GM18517 (cell line): ENCODE measurements at regions not wholly inside any gene's neighbourhood (a gene's known extent, or its start where the extent isn't known, plus 50 kb on each side); places are given as distances from the start of the nearest gene placed in this dataset.

ENCODE experiments used
- ATAC-seq: cut with Tn5 transposase; IDR thresholded peaks from one replicate; pipeline ENCODE4 v1.9.1; 2021; ENCODE audit warnings: mild to moderate bottlenecking, moderate library complexity; ENCODE audit not compliant: unreplicated experiment

DNA sequence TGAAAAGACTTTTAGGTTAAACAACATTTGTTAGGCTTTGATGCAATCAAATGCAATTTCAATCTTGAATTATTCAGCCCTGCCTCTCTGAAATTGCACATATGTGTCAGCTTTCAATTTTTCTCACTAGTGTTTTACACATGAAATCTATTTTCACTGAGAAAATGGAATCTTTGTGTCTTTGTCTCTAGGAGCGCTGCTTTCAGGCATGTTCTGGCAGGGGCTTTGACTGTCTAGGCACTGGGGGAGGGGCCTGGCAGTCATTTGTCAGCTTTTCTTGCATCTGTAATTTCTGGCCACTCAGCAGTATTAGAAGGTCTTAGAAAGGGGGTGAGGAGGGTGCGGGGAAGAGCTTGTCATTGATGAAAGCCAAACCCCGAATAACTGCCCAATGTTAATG, 264.4 kb downstream of the PTPRC start:
- ATAC-seq: no peak

DNA sequence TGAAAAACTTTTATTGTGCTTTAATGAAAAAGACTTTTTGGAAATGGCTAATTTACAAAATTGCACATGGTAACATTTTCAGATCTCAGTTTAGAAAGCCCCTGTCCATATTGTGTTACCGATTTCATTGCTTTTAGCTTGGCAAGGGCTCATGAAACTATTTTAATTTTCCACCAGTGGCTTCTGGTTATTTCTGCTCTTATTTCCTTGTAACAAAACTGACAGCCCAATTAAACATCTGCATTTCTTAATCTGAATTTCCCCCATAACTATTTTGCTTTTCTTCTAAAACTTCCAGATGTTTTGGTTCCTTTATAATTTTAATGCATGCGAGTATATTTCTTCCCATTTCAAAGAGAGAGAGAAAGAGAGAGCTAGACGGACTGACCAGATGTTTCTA, 264.8 kb downstream of the PTPRC start:
- no peak for ATAC-seq

DNA sequence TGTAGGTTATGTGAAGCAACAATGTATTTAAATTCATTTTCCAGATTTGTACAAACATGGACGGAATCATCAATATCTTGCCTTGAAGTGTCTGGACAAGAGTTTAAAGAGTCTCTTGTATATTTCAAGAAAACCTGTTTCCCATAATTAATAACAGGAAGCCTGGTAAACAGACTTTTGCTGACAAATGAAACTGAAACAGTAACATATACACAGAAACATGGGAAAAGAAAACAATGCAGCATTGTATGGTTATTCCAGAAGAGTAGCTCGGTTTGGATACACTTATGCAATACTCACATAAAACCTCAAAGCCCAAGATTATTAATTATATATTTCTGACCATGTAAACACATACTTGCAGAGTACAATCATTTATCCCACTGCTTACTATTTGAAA, 265.5 kb downstream of the PTPRC start:
- no peak for ATAC-seq

DNA sequence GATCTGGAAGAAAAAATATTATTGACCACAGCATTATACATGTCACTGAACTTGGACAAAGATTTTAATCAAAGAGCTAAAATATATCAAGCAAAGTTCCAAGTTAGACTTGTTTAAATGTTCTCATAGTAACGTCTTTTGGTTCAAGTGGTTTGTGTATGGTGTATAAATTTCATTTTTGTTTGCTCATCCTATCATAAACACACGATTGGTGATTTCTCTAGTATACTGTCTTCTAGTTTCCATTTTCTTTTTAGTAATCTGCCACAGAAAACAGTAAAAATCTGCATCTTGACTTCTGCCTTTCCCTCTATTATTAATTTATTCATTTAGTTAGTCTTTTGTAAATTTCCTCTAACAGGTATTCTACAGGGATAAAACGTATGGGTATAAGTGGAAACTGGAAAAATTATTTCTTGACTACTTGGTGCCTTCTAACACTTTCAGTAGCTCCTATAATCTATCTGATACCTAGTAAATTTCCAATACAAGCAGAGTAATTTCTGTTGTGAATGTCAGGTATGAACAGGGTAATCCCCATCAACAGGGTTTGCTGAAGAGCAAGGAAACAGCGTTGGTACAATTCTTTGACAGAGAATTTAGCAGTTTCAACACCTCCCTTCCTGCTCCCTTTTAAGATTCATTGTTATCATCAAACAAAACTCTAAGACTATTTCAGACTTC, 268.0 kb downstream of the PTPRC start:
- no peak for ATAC-seq

DNA sequence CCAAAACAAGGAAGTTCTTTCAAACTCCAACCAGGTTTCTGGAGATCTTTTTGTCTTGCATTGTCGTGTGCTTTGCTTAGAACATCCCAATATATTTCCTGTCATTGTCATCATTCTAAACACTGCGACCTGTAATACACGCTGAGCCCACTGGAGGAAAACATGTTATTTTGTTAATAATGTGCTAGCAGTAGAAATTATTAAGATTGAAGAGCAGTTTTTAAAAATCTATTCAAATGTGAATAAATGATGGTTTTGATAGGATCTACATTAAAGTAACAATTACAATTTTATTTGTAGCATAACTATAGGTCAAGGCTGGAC, 268.5 kb downstream of the PTPRC start:
- no peak for ATAC-seq

DNA sequence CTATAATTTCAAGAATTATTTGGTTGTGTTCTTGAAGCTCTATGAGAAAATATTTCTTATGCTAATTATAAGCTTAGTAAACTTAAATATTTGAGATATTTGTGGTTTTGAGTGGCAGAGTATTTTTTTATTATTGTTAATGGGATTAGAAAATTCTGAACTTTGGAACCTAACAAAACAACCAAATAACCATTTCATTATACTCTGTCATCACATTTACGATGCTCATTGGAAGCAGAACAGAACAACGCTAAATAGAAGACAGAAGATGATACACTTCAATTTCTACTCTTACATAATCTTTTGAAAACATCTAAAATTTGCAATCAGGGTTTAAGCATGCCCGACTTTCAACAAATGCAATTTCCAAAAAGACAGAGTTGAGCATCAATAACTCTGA, 270.2 kb downstream of the PTPRC start:
- no peak for ATAC-seq

DNA sequence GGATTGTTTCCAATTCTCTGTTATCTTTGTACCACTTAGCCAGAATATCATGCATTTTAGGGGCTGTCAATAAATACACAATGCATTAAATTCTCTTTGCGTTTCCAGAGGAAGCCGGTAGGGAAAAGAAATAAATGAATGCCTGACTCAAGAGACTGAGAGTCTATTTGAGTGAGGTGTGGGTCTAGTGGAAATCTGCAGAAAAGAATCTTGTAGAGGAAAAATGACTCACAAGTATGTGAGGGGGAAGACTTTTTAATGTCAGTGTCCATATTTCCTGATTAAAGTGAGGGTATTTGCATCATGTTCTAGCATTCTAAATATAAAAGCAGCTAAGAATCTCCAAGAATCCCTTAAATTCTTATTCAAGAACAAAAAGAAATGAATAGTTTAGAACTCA, 271.1 kb downstream of the PTPRC start:
- no peak for ATAC-seq

DNA sequence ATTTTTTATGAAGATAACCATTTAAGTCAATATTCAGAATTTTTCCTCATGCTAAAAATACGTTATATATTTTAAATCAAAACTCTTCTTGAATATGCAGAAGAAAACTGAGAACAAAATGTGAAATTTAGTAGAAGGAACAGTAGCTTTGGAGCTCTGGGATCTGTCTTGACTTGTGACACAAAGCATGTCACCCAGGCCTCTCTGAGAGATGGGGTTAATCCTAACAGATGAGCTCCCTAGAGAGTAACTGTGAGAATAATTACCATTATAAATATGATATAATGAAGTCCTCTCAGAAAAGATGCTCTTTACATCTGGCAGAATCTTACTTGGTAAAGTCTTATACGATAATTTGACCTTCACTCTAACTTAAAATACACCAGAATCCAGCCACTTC, 272.0 kb downstream of the PTPRC start:
- ATAC-seq: no peak

DNA sequence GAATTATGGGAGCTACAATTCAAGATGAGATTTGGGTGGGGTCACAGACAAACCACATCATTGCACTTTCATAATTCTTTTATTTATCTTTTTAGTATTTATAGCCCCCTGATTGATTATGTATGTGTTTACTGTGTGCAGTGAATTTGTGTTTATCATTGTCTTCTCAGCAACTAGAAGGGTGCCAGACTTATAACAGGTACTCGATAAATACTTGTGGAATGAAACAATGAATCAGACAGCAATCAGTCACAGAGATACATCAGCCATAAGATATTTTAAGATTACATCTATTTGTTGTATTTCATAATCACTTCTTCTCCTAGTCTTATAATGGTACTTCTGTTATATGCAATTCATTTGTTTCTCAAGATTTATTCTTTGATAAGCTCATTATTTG, 273.2 kb downstream of the PTPRC start:
- no peak for ATAC-seq

DNA sequence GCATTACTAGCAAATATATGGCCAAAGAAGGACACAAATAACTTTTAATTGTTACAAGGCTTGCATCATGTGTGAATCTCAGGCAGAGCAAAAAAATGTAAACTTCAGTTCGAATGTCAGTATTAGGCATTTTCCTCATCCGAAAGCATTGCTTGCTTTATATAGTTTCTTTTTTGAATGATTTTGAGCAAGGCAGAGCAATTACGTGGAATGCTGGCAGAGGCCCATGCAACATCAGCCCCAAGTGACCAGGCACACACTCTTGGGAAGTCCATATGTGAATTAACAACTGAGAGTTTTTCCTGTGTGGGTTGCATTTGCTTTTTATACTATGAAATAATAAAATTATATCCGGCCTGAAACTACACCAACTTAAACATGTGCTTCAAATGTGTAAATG, 274.8 kb downstream of the PTPRC start:
- ATAC-seq: no peak

DNA sequence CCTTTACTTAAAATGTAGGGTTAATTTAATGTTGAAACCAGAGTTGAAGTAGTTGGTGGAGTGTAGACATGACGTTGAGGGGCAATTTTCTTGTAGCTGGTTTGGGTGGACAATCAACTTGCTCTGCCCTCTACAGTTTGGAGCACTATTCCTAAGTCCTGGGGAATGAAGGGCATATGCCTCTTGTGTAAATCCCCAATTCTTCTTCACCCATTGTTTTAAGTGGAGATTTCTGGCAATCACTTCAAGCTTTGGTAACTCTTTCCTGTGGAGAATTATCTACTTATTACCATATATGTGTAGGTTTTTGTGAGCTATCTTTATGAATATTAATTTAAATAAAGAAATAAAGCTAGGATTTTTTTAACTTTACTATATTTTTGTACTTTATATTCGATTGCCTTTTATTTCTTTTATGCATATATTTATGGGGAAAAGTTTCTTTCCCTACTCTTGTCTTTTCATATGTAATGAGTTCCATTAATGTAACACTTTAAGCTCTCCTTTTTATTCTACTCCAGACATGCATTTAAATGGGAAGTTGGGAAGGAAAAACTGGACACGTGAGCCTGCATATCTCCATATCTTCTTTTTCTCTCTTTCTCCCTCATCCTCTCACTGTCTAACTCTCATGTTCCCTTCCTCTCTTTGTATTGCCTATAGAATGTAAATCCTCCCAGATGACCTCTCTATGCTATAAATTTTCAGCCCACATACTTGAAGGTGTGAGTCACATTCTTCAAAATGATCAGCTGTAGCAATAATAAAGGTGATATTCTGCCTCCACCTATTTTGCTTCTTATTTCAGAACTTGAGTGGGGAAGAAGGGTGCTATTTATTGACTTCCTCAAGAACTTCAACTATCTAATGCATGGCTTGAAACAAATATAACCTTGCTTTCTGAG, 276.7 kb downstream of the PTPRC start:
- ATAC-seq: no peak

DNA sequence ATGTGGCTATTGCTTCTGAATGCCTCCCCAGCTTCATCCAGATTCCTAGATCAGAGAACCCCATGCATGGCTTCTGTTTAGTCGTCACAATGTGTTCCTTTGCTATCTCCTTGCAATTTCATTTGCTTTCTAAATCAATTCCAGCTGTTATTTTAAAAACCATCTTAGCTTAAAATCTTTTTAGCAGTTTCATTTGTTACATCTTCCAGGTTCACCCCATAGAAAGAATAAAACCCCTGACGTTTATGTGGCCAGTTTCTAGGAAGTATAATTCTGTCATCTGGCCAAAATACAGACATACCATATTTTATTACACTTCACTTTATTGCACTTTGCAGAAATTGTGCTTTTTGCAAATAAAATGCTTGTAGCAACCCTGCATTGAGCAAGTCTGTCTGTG, 278.4 kb downstream of the PTPRC start:
- no peak for ATAC-seq

DNA sequence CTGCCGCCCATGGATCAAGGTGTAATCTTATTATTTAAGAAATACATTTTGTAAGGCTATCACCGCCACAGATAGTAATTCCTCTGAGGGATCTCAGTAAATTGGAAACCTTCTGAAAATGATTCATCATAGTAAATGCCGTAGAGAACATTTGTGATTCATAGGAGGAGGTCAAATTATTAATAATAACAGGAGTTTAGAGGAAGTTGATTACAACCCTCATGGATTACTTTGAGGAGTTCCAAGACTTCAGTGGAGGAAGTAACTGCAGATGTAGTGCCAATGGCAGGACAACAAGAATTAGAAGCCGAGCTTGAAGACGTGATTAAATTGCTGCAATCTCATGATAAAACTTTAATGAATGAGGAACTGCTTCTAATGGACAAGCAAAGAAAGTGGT, 280.1 kb downstream of the PTPRC start:
- ATAC-seq: no peak

DNA sequence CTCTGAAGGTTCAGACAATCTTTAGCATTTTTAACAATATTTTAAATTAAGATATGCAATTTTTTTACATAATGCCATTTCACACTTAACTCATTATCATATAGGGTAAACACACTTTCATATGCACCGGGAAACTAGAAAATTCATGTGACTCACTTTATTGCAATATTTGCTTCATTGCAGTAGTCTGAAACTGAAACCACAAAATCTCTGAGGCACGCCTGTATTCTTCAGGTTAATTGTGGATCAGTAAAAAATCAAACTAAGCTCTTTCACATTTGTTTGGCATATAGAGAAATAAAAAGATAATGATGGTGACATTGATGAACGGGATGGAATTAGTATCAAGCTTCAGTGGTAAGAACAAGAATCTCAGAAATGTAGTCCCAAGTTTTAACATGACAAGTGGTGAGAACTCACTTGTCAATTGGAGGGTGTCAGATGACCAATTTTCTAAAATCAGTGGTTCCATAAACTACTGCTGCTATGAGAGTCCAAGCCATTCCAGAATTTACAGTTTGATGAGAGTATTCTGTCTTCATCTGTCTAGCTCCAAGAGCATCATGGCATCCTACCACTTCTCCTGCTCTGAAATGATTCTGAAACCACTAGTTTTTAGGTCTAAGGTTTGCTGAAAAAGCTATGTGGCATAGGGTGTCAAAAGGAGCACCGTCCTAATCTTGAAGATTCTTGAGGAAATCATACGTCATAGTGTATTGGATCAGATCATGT, 281.0 kb downstream of the PTPRC start:
- ATAC-seq: peak; percentile 74

DNA sequence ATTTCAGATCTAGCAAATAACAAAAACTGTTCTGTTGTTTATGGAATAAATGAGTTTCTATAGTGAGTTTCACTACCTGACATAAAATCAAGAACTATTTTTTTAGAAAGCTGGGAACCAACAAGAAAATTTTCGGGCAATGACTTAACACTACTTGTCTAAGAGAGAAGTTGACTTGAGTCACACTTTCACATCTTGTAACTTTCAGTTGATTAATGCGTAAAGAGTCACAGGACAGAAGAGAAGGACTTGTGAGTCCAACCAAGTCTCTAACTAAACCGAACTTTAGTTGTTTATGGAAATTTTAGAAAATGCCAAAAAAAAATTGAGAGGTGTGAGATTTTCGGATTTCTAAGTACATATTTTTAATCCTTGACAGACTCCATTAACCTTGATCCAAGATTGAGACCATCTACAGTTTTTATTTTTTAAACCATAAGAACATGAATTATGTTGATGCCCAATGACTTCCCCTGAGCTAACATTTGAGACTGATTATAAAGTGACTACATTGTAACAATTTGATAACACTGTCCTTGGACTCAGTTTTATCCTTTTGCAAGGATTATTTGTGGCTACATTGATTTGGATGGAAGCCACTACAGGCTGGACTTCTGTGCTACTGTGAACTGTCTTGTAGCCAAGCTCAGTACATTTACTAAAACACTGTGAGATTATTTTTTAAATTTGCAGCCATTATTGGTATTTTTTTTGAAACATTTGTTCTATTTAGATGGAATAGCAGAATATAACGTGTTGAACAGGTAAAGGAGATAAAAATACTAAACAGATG, 284.0 kb downstream of the PTPRC start:
- ATAC-seq: peak; percentile 70

DNA sequence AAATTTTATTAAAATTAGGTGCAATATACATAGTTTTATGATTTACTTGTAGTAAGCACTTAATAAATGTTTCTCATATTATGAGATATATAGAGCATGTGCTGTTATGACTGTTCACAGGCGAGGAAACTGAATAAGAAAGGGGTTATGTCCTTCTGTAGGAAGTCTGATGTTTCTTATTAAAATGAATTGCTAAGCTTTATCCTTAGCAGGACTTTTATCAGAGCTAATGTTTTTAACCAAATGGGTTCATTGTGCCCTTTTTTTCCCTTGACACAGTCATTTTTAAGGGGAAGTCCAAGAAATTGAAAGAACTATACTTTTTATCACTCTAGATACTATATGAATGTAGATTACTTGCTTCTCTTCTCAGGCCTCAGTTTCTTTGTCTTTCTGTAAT, 285.2 kb downstream of the PTPRC start:
- no peak for ATAC-seq

DNA sequence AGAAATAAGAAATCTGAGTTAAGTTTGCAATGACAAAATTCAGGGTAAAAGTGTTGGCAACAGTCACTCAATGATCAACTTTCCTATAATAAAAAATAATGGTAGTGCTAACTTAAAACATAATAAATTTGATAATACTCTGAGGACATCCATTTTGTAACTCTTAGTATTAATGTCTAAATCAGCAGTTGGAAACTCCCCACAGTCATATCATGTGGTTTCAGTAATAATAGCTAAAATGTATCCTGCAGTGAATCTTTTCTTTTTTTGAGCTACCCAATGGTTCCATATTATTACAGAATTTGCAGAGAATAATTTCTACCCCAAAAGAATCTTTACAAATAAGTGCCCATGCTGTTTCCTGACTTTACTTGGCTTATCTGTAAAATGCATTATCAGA, 286.7 kb downstream of the PTPRC start:
- ATAC-seq: no peak

DNA sequence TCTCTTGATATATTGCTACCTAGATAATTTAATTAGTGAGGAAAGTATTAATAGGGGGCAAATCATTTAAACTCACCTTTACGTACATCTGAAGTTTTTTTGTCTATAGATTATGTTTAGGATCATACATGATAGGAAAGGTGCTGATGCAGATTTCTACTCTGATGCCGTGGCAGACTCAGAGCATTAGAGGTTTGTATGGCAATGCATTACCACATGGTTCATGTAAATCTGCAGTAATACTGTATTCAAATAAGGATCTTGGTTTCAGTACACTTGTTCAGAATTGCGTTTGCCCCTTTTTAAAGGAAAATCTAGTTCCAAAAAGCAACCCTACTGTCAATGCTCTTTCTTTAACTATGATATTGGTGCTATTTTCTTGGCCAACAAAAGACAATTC, 288.3 kb downstream of the PTPRC start:
- ATAC-seq: no peak

DNA sequence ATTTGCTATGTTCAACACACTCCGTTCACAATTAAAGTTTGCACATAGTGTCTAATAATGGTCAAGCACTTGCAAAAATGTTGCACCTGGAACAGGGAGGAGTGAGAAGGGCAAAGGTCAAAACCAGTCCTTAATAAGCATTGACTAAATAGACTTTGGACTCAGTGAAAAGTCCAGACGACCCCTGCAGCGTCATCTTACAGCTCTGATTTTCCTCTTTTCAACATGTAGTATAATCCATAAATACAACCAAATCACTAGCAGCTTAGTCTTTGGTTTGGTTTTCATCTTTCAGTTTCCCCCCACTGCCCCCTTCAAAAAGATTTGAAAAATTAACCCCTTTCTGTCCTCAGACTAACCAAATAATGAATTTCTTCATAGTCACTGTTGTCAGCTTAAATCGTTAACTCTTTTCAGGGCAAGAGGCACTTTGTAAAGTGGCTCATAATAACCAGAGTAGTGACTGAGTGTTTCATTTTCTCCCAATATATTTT, 290.3 kb downstream of the PTPRC start:
- no peak for ATAC-seq

DNA sequence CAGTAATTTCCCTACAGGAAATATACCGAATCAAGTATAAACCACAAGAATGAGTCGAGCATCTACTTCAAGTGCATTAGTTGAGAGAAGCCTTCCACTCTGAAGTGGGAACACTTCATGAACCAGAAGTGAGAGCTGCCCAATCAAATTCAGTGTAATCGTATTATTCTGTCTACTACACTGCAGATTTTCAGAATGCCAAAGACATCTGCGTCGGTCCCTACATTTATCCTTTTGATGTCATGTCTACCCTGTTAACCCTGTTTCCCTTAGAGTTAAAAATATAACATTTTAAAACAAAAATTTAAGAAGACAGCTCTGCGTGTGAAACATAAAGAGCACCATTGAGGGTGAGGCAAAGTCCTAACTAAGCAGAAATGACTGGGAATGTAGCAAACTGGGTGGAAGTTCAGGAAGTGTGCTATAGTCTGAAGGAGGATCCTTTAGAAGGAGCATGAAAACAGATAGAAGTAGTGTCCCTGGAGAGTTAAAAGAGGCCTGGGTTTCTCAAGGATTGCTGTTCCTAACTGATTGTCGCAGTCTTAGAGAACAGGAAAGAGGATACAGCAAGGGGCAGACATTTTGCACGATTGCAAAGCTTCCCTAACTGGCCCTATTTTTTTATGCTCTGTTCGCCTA, 291.2 kb downstream of the PTPRC start:
- ATAC-seq: peak; percentile 46
